ENCODE measurements at regions not wholly inside any gene's neighbourhood (a gene's known extent, or its start where the extent isn't known, plus 50 kb on each side); places are given as distances from the start of the nearest gene placed in this dataset.

GRCh38 chr21:9837946-9838737 is 683.2 kb upstream of the TPTE start:
- TF ChIP-seq CTCF (IDR thresholded peaks at IDR 0.05): no peak
- TF ChIP-seq ZFX (IDR thresholded peaks at IDR 0.05; ENCODE audit: borderline replicate concordance): no peak
